Glutamatergic neuron (in vitro differentiated cells): ENCODE measurements at regions not wholly inside any gene's neighbourhood (a gene's known extent, or its start where the extent isn't known, plus 50 kb on each side); places are given as distances from the start of the nearest gene placed in this dataset.

Experiments
- DNase-seq: peaks from one replicate; pipeline ENCODE4 v3.0.0; 2022
- H3K27ac Mint-ChIP-seq: one replicate; pipeline ENCODE4 v1.8.0; 2020; ENCODE audit warnings: mild to moderate bottlenecking, mixed read lengths, inconsistent platforms; ENCODE audit not compliant: unreplicated experiment
- H3K27me3 Mint-ChIP-seq: one replicate; pipeline ENCODE4 v1.8.0; 2020; ENCODE audit warnings: mild to moderate bottlenecking, moderate library complexity, mixed read lengths, inconsistent platforms; ENCODE audit not compliant: unreplicated experiment
- H3K36me3 Mint-ChIP-seq: one replicate; pipeline ENCODE4 v1.8.0; 2020; ENCODE audit warnings: mild to moderate bottlenecking, mixed read lengths, inconsistent platforms; ENCODE audit not compliant: unreplicated experiment
- H3K4me1 Mint-ChIP-seq: one replicate; pipeline ENCODE4 v1.8.0; 2020; ENCODE audit warnings: mild to moderate bottlenecking, low read depth, mixed read lengths, inconsistent platforms; ENCODE audit not compliant: unreplicated experiment
- H3K4me3 Mint-ChIP-seq: one replicate; pipeline ENCODE4 v1.8.0; 2020; ENCODE audit warnings: mild to moderate bottlenecking, mixed read lengths, inconsistent platforms; ENCODE audit not compliant: unreplicated experiment
- H3K9me3 Mint-ChIP-seq: one replicate; pipeline ENCODE4 v1.8.0; 2020; ENCODE audit warnings: mild to moderate bottlenecking, moderate library complexity, mixed read lengths, inconsistent platforms; ENCODE audit not compliant: unreplicated experiment
- CTCF ChIP-seq: fragments of 200-600 bp; sonication (generic); IDR thresholded peaks from one replicate; pipeline ENCODE4 v1.5.0; 2021; ENCODE audit not compliant: partially characterized antibody, unreplicated experiment

- H3K27me3 Mint-ChIP-seq, result no peaks in the 10 kb centered on the region
- no peaks in the 10 kb centered on the region for H3K4me1 Mint-ChIP-seq
- TF ChIP-seq CTCF, result no peak
- no peak overlapping the region for H3K27ac Mint-ChIP-seq
- peaks cover 8% of the 10 kb centered on the region for H3K9me3 Mint-ChIP-seq
- no peak for DNase-seq
- H3K36me3 Mint-ChIP-seq, result peaks cover 27% of the 10 kb centered on the region
- H3K4me3 Mint-ChIP-seq, result no peak overlapping the region
Observed at GRCh38 chr18:78849458-78849857, 130.2 kb upstream of the SALL3 start.

GRCh38 chr18:78853341-78853740 lies 126.3 kb upstream of the SALL3 start:
- Mint-ChIP-seq H3K9me3 (peaks cover 2% of the 10 kb centered on the region), H3K27ac (no peak overlapping the region), H3K27me3 (no peaks in the 10 kb centered on the region), H3K4me3 (no peak overlapping the region), H3K4me1 (peaks cover 3% of the 10 kb centered on the region), H3K36me3 (peaks cover 20% of the 10 kb centered on the region)
- no peak for TF ChIP-seq CTCF
- no peak for DNase-seq

- TF ChIP-seq CTCF, result no peak
- H3K9me3 Mint-ChIP-seq, result peaks cover under 1% of the 10 kb centered on the region
- H3K27me3 Mint-ChIP-seq, result no peaks in the 10 kb centered on the region
- H3K36me3 Mint-ChIP-seq, result peaks cover 16% of the 10 kb centered on the region
- H3K4me3 Mint-ChIP-seq, result no peak overlapping the region
- no peak overlapping the region for H3K27ac Mint-ChIP-seq
- no peak for DNase-seq
- H3K4me1 Mint-ChIP-seq, result peaks cover 3% of the 10 kb centered on the region
Observed at GRCh38 chr18:78855188-78855587, 124.4 kb upstream of the SALL3 start.

GRCh38 chr18:78856569-78857313 lies 122.9 kb upstream of the SALL3 start:
- Mint-ChIP-seq H3K4me1 (peaks cover 3% of the 10 kb centered on the region), H3K27me3 (no peaks in the 10 kb centered on the region), H3K4me3 (no peak overlapping the region), H3K36me3 (peaks cover 12% of the 10 kb centered on the region), H3K9me3 (no peaks in the 10 kb centered on the region), H3K27ac (no peak overlapping the region)
- DNase-seq, result no peak
- TF ChIP-seq CTCF, result no peak

GRCh38 chr18:78857314-78858150 lies 122.1 kb upstream of the SALL3 start:
- H3K36me3 Mint-ChIP-seq, result peaks cover 7% of the 10 kb centered on the region
- no peaks in the 10 kb centered on the region for H3K9me3 Mint-ChIP-seq
- H3K4me3 Mint-ChIP-seq, result no peak overlapping the region
- peaks cover under 1% of the 10 kb centered on the region for H3K27me3 Mint-ChIP-seq
- TF ChIP-seq CTCF, result no peak
- no peak for DNase-seq
- H3K27ac Mint-ChIP-seq, result no peak overlapping the region
- peaks cover 3% of the 10 kb centered on the region for H3K4me1 Mint-ChIP-seq
